Activated CD4-positive, alpha-beta memory T cell treated with anti-CD3 and anti-CD28 coated beads, Interleukin-2, amount 10 ng/mL, durations not matched to agents 7 days and 5 days (primary cell): ENCODE measurements at regions not wholly inside any gene's neighbourhood (a gene's known extent, or its start where the extent isn't known, plus 50 kb on each side); places are given as distances from the start of the nearest gene placed in this dataset.

ENCODE experiments used
- CTCF ChIA-PET: fragments of 350-600 bp; sonication (Branson Sonifier 250); formaldehyde crosslinking; loops from one replicate; lab custom pipeline; 2021; ENCODE audit warnings: antibody characterized with exemption, inconsistent platforms; lab: Charles Lee
- POLR2A ChIA-PET: fragments of 350-600 bp; sonication (Branson Sonifier 250); formaldehyde crosslinking; loops from one replicate; lab custom pipeline; 2021; ENCODE audit warnings: antibody characterized with exemption; lab: Charles Lee
- DNase-seq: peaks from one replicate; pipeline ENCODE4 v3.0.0-alpha.2; 2020
- H3K27ac Mint-ChIP-seq: one replicate; pipeline ENCODE4 v1.8.0; 2021; ENCODE audit warnings: mild to moderate bottlenecking, mixed read lengths
- H3K27me3 Mint-ChIP-seq: one replicate; pipeline ENCODE4 v1.8.0; 2021; ENCODE audit warnings: mixed read lengths
- H3K36me3 Mint-ChIP-seq: one replicate; pipeline ENCODE4 v1.8.0; 2021; ENCODE audit warnings: low read depth, mixed read lengths
- H3K4me1 Mint-ChIP-seq: one replicate; pipeline ENCODE4 v1.8.0; 2021; ENCODE audit warnings: mixed read lengths
- H3K4me3 Mint-ChIP-seq: one replicate; pipeline ENCODE4 v1.8.0; 2021; ENCODE audit warnings: mild to moderate bottlenecking, mixed read lengths
- H3K9me3 Mint-ChIP-seq: one replicate; pipeline ENCODE4 v1.8.0; 2021; ENCODE audit warnings: mixed read lengths

DNA sequence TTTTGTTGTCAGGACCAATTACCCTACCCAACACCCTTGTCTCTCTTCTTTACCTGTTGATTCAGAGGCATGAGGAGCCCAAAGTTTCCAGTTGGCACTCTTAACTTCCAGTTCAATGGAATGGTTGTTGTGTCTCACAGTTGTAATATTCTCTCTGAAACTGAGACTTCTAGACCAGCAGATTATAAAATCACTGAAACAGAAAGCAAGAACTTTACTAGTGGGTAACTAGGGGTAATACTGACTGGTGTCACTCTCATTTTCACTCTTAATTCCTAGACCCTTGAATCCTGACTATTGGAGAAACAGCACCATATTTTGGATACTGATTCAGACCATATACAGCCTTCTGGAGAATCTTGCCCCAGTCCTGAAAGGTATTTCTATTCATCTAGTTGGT is 140.2 kb upstream of the MMS22L start:
- no peak overlapping the region for H3K4me3 Mint-ChIP-seq
- no peaks in the 10 kb centered on the region for H3K4me1 Mint-ChIP-seq
- no peak overlapping the region for H3K27ac Mint-ChIP-seq
- H3K27me3 Mint-ChIP-seq: peaks cover 5% of the 10 kb centered on the region
- ChIA-PET POLR2A (no interaction called here), CTCF (no interaction called here)
- no peaks in the 10 kb centered on the region for H3K9me3 Mint-ChIP-seq
- no peaks in the 10 kb centered on the region for H3K36me3 Mint-ChIP-seq
- no peak for DNase-seq

DNA sequence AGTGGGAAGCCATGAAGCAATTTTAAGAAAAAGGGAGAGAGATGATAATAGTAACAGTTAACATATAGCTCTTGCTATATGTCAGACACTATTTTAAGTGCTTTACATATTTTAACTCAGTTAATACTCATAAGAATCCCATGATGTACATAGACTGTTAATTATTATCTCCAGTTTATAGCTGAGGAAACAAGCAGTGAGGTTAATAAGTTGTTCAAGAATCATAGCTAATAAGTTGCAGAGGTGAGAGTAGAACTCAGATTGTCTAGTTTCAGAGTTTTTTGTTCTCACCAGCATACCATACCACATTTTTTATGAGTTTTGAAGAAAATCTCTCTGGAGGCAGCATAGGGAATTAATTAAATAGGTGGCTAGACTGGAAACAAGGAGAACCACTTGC is 144.6 kb upstream of the MMS22L start:
- H3K27me3 Mint-ChIP-seq: peaks cover 6% of the 10 kb centered on the region
- no peaks in the 10 kb centered on the region for H3K36me3 Mint-ChIP-seq
- no peaks in the 10 kb centered on the region for H3K9me3 Mint-ChIP-seq
- H3K4me3 Mint-ChIP-seq: no peak overlapping the region
- ChIA-PET POLR2A (no interaction called here), CTCF (no interaction called here)
- no peaks in the 10 kb centered on the region for H3K4me1 Mint-ChIP-seq
- DNase-seq: no peak
- no peak overlapping the region for H3K27ac Mint-ChIP-seq

DNA sequence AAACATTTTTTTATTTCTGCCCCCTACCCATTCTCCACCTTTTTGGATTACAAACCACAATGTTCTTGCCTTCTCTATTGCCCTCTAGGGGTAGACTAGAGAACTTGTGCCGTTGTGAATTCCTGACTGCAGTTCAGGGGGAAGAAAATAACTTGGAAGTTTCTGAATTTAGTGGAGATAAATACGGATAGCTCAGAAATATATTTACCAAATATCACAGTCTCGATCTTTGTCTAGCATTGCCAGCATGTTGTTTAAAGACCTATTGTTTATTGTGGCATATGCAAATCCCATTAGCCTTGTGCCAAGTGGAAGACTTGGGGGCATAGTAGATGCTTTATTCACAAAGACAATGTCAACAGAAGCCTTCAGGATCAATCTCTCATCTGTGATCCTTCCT is 154.1 kb upstream of the MMS22L start:
- CTCF ChIA-PET: interaction anchor here (0.6 kb wide), 1 partner anchor 486 kb away, joined by 3 read pairs; no protein-coding TSS in a partner anchor
- peaks cover 4% of the 10 kb centered on the region for H3K27me3 Mint-ChIP-seq

DNA sequence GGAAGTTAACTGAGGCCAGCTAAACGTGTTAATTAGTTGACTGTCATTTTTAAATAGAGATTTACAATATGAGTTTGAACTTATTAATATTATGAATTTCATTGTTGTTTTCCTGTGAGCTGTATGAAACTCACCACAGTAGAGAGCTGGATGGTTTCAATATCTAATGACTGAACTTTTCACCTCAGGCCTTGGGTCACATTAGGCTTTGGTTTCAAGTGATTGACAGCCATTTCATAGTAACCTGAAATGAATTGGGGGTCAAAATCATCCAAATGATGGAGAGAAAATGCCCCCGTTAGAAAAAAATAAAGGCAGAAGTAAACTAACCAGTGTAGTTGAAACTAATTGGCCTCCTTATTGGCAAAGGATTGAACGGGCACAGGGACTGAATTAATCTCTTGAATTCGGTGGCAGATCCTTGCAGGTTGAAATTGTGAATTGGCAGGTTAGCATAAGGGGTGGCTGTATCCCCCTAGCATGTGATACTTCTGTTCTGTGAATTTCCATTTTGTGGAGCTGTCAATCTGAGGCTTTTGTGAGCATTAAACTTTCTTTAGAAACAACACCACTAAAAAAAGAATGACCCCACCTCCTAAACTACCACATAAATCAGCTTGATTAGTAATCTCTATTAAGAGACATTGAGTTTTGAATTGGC is 155.1 kb upstream of the MMS22L start:
- Mint-ChIP-seq H3K4me3 (no peak overlapping the region), H3K9me3 (no peaks in the 10 kb centered on the region), H3K4me1 (no peaks in the 10 kb centered on the region), H3K27ac (no peak overlapping the region), H3K36me3 (no peaks in the 10 kb centered on the region), H3K27me3 (peaks cover 4% of the 10 kb centered on the region)
- no peak for DNase-seq
- POLR2A ChIA-PET: no interaction called here
- CTCF ChIA-PET: no interaction called here

More for the DNA sequence above, 154.1 kb upstream of the MMS22L start:
- POLR2A ChIA-PET: no interaction called here
- no peaks in the 10 kb centered on the region for H3K9me3 Mint-ChIP-seq
- no peak overlapping the region for H3K4me3 Mint-ChIP-seq
- H3K27ac Mint-ChIP-seq: no peak overlapping the region
- H3K36me3 Mint-ChIP-seq: no peaks in the 10 kb centered on the region
- DNase-seq: no peak
- H3K4me1 Mint-ChIP-seq: no peaks in the 10 kb centered on the region

DNA sequence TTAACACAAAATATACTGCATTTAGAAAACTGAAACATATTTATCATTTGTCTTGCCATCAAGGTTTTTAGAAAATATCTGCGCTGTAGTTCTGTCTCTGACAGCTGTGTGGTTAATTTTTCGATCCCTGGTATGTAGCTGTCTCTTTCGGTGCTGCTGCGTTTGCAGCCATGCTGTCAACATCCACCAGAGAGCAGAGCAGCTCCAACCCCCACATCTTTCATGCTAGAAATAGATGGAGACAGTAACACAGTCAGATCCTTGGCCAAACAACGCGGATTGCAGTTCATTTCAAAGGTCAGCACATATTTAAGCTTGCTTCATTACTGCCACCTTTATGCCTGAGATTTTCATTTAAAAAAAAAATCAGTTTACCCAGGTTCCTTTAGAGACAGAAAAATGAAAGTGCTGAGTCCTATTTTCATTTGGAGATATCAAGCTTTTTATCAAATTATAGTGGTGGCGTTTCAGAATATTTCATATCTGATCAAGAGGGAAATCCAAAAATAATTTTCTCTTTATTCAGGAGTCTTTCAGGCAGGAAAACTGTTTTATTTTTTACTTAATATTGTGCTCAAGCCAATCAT is 157.7 kb upstream of the MMS22L start:
- CTCF ChIA-PET: no interaction called here
- Mint-ChIP-seq H3K4me3 (no peak overlapping the region), H3K4me1 (no peaks in the 10 kb centered on the region), H3K9me3 (no peaks in the 10 kb centered on the region), H3K36me3 (no peaks in the 10 kb centered on the region), H3K27ac (no peak overlapping the region), H3K27me3 (peaks cover 3% of the 10 kb centered on the region)
- POLR2A ChIA-PET: no interaction called here
- DNase-seq: no peak

DNA sequence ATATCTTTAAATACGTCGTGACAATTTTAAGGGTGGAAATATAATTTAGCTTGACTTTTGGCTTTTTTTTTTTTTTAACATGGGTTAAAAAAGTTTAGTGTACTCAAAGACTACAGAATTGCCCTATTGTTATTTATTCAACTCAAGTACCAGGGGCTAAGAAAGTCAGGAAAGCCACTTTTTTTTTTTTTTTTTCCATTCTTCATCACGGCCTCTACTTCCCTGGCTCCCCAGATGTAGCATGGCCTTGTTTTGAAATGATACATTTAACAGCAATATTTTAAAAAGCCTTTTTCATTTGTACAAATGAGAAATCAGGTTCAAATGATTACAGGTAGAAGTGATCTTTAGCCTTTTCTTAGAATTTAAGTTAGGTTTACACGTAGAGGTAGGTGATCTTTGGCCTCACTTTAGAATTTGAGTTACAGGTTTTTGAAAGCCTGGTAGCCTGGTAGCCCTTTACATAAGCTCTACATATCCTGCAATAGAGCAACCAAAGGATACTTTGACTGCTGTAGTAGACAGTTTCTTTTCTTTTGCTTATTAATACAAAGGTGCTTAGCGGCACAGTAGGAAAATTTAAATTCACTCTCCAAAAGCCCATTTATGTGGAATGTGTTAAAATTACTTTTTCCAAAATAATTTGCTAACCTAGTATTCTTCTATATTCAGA is 160.5 kb upstream of the MMS22L start:
- ChIA-PET POLR2A (no interaction called here), CTCF (no interaction called here)
- DNase-seq: no peak
- H3K4me1 Mint-ChIP-seq: no peaks in the 10 kb centered on the region
- no peak overlapping the region for H3K27ac Mint-ChIP-seq
- H3K9me3 Mint-ChIP-seq: no peaks in the 10 kb centered on the region
- no peaks in the 10 kb centered on the region for H3K36me3 Mint-ChIP-seq
- peaks cover 10% of the 10 kb centered on the region for H3K27me3 Mint-ChIP-seq
- no peak overlapping the region for H3K4me3 Mint-ChIP-seq

DNA sequence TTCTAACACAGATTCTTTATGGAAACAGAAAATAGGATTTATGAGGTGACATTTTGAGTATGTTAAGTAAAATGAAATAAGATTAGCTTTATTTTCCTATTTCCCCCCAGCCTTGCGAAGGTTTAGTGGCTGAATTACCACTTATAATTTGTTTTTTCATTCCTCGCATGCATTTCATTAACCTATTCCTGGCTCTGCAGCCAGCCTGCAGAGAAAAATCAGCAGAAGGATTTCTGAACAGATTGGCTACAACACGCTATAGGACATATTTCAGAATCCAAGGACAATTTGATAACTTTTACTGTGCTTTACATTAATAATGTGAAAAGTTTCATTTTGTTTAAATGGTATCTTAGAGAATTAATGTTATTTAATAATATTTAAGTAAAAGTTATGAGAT is 162.4 kb upstream of the MMS22L start:
- Mint-ChIP-seq H3K4me3 (no peak overlapping the region), H3K27me3 (peaks cover 10% of the 10 kb centered on the region), H3K4me1 (no peaks in the 10 kb centered on the region), H3K9me3 (no peaks in the 10 kb centered on the region), H3K27ac (no peak overlapping the region), H3K36me3 (no peaks in the 10 kb centered on the region)
- ChIA-PET POLR2A (no interaction called here), CTCF (no interaction called here)
- no peak for DNase-seq

DNA sequence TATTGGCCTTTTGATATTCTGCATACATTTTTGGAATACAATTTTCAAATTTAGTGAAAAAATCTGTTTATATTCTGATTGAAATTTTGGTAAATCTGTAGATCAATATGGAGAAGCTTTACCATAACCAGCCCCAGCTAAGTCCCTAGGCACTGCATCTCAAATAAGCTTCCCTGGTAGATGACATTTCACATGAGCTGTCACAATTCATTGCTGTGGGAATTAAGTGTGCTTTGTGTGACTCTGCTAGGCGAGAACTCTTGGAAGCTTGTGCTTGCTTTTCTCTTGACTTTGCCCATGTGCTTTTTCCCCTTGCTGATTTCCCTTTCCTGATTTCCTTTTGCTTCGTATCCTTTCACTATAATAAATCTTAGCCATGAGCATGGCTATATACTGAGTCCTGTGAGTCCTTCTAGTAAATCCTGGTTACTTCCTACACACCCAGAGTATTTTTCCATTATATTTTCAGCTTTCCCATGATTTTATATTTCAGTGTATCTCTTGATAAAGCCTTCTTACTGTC is 166.5 kb upstream of the MMS22L start:
- no peaks in the 10 kb centered on the region for H3K9me3 Mint-ChIP-seq
- H3K4me3 Mint-ChIP-seq: no peak overlapping the region
- no peaks in the 10 kb centered on the region for H3K4me1 Mint-ChIP-seq
- no peaks in the 10 kb centered on the region for H3K36me3 Mint-ChIP-seq
- POLR2A ChIA-PET: no interaction called here
- no peak overlapping the region for H3K27ac Mint-ChIP-seq
- no peak for DNase-seq
- peaks cover 7% of the 10 kb centered on the region for H3K27me3 Mint-ChIP-seq
- CTCF ChIA-PET: no interaction called here

DNA sequence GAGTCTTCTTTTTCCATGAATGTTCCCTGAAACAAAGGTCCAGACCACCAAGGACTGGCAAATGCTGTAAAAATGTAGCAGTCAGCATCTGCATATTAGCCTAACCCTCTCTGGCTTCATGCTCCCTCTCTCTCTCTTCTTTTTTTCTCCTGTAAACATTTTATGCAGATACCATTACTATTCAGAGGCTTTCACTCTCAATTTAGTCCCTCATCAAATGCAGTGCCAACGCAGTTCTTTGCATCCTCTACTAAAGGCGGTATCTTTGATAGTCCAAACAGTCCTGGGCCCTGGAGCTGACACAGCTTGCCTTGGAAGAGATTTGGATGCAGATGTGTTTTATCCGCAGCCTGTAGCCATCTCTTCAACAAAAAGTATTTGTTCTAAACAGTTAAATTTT is 167.1 kb upstream of the MMS22L start:
- no peak overlapping the region for H3K27ac Mint-ChIP-seq
- H3K36me3 Mint-ChIP-seq: no peaks in the 10 kb centered on the region
- ChIA-PET CTCF (no interaction called here), POLR2A (no interaction called here)
- no peak overlapping the region for H3K4me3 Mint-ChIP-seq
- no peak for DNase-seq
- peaks cover 7% of the 10 kb centered on the region for H3K27me3 Mint-ChIP-seq
- H3K9me3 Mint-ChIP-seq: no peaks in the 10 kb centered on the region
- H3K4me1 Mint-ChIP-seq: no peaks in the 10 kb centered on the region

DNA sequence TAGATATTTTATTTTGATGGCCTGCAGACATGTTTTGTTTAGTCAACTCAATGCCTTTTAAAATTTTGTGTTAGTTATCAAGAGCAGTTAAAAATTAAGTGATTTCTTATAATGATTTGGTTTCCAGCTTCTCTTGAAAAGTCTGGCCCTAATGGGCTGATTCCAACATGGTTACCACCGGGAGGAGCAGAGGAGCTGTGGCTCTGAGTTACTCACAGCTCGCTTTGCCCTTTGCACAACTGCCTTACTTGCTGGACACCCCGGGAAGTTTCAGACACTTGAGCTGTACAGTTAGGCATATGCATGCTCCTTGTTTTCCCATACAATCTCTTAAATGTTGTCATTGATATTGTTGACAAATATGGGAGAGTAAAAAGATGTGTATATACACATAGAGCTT is 173.1 kb upstream of the MMS22L start:
- H3K9me3 Mint-ChIP-seq: no peaks in the 10 kb centered on the region
- no peaks in the 10 kb centered on the region for H3K27me3 Mint-ChIP-seq
- no peak overlapping the region for H3K27ac Mint-ChIP-seq
- H3K4me1 Mint-ChIP-seq: no peaks in the 10 kb centered on the region
- POLR2A ChIA-PET: no interaction called here
- CTCF ChIA-PET: interaction anchor here (0.6 to 0.8 kb wide), 2 partner anchors 60 to 819 kb away, joined by 3 to 4 read pairs; no protein-coding TSS in a partner anchor
- no peak for DNase-seq
- no peaks in the 10 kb centered on the region for H3K36me3 Mint-ChIP-seq
- no peak overlapping the region for H3K4me3 Mint-ChIP-seq

DNA sequence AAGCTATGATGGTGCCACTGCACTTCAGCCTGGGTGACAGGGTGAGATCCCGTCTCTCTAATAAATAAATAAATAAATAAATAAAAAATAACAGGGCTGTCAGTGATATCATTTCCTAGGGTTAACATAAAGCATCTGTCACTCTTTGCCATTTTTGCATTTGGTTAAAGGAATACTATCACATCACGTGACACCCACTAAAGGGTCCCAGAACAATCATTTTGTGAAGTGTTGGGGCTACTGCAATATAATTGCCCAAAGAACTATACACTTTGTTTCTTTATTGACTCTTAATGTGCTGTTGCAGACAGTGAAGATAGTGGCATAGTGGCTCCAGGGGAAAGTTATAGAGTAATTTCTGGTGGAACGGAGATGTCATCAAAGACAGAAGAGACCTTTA is 176.5 kb upstream of the MMS22L start:
- Mint-ChIP-seq H3K27me3 (no peaks in the 10 kb centered on the region), H3K27ac (no peak overlapping the region), H3K36me3 (no peaks in the 10 kb centered on the region), H3K4me1 (no peaks in the 10 kb centered on the region), H3K4me3 (no peak overlapping the region), H3K9me3 (no peaks in the 10 kb centered on the region)
- DNase-seq: no peak
- ChIA-PET POLR2A (no interaction called here), CTCF (no interaction called here)

DNA sequence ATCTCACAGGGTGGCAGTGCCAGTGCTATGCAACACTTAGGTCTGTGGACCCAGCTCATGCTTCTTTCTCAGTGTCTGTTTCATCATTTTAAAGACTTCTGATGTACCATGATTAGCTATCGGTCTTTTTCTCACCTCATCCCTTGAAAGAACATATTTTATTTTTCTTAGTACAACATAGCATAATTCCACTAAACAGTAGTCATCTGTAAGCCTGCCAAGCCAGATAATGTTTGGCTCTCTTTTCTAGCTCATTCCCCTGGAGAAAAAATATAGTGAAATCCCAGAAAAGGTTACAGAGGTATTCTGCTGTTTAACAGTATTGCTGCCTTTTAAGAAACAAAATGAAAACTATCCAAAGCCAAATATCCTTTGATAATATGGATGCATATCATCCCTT is 177.0 kb upstream of the MMS22L start:
- no peak for DNase-seq

DNA sequence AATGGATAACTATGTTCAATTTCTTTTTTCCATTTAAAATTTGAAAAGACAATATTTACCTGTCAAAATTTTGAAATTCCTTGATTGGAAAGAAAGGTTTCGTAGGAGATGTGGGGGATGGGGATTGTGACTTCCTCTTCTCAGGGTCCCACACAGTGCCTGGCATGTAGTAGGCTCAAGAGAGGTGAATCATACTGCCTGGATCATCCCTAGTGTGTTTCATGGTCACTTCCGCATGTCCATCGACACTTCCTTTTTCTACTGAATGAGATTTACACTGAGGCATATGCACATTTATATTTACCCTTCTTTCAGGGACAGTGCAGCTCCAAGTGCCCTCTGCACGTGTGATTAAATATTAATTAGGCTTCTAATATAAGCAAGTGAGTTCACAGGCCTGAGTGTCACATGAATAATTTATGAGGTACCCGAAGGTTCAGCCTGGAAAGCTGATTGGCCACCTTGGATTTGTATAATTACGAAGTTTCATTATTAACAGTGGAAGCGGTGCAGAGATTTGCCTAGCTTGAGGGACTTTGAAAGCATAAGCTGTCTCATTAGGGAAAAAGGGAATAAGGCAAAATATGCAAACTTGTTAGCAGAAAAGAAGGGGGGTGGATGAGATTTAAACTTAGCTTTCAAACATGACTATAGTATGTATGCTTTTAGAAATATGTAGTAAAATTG is 177.5 kb upstream of the MMS22L start:
- no peak for DNase-seq
- no peaks in the 10 kb centered on the region for H3K36me3 Mint-ChIP-seq
- ChIA-PET POLR2A (no interaction called here), CTCF (no interaction called here)
- no peak overlapping the region for H3K27ac Mint-ChIP-seq
- no peak overlapping the region for H3K4me3 Mint-ChIP-seq
- H3K4me1 Mint-ChIP-seq: no peaks in the 10 kb centered on the region
- no peaks in the 10 kb centered on the region for H3K27me3 Mint-ChIP-seq
- H3K9me3 Mint-ChIP-seq: no peaks in the 10 kb centered on the region

More for the DNA sequence above, 177.0 kb upstream of the MMS22L start:
- POLR2A ChIA-PET: no interaction called here
- H3K36me3 Mint-ChIP-seq: no peaks in the 10 kb centered on the region
- H3K4me3 Mint-ChIP-seq: no peak overlapping the region
- no peaks in the 10 kb centered on the region for H3K4me1 Mint-ChIP-seq
- H3K9me3 Mint-ChIP-seq: no peaks in the 10 kb centered on the region
- no peak overlapping the region for H3K27ac Mint-ChIP-seq
- CTCF ChIA-PET: no interaction called here
- H3K27me3 Mint-ChIP-seq: no peaks in the 10 kb centered on the region
